Neuron (in vitro differentiated cells): ENCODE measurements at regions not wholly inside any gene's neighbourhood (a gene's known extent, or its start where the extent isn't known, plus 50 kb on each side); places are given as distances from the start of the nearest gene placed in this dataset.

Source experiments
- H2AFZ ChIP-seq: one replicate; pipeline ENCODE4 v1.6.1; 2013; ENCODE audit warnings: low read depth, mild to moderate bottlenecking, inconsistent platforms, low read length, moderate library complexity
- H3K27me3 ChIP-seq: one replicate; pipeline ENCODE4 v1.6.1; 2013; ENCODE audit warnings: low read length; ENCODE audit not compliant: insufficient read depth
- H3K36me3 ChIP-seq: one replicate; pipeline ENCODE4 v1.6.1; 2013; ENCODE audit warnings: low read length; ENCODE audit not compliant: insufficient read depth
- H3K4me1 ChIP-seq: one replicate; pipeline ENCODE4 v1.6.1; 2013; ENCODE audit warnings: low read length; ENCODE audit not compliant: insufficient read depth
- H3K4me3 ChIP-seq: 2 replicates; pipeline ENCODE4 v1.5.1; 2013; ENCODE audit warnings: mild to moderate bottlenecking, low read length, moderate library complexity
- H3K9me3 ChIP-seq: one replicate; pipeline ENCODE4 v1.6.1; 2013; ENCODE audit warnings: low read length

DNA sequence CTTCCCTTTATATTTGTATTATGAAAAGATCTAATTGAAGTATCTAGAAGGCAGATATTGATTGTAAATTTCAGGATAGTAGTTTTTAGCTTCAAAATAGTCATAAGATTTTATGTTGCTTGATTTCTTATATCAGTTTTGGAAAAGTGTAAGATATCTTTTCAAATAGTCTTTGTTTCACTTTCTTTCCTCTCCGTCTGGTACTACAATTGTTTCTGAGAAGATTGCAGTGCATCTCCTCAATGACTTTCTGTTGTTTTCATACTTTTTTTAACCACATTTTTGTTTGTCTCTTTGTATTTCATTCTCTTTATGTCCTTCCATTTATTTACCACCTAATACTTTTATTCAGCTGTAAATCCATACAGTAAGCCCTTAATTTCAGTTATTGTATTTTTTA, 964.6 kb upstream of the B3GALT2 start:
- Histone ChIP-seq H2AFZ (no peak overlapping the region), H3K4me3 (no peak overlapping the region), H3K4me1 (no peaks in the 10 kb centered on the region), H3K27me3 (no peaks in the 10 kb centered on the region), H3K9me3 (no peaks in the 10 kb centered on the region), H3K36me3 (no peaks in the 10 kb centered on the region)

GRCh38 chr1:194150242-194150641, 963.8 kb upstream of the B3GALT2 start:
- H3K4me1 ChIP-seq = no peaks in the 10 kb centered on the region

DNA sequence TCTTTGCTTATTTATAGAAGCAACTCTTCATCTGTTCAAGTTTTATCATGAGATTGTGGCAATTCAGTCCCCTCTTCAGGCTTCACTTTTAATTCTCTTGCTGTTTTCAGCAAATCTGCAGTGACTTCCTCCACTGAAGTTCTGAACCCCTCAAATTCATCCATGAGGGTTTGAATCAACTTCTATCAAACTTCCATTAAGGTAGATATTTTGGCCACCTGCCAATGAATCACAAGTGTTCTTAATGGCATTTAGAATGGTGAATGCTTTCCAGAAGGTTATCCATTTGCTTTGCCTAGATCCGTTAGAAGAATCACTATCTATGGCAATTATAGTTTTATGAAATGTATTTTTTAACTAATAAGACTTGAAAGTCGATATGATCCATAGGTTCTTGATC, 946.7 kb upstream of the B3GALT2 start:
- Histone ChIP-seq H3K9me3 (no peaks in the 10 kb centered on the region), H3K27me3 (no peaks in the 10 kb centered on the region), H3K4me1 (no peaks in the 10 kb centered on the region), H3K36me3 (no peaks in the 10 kb centered on the region), H2AFZ (no peak overlapping the region), H3K4me3 (no peak overlapping the region)

More at GRCh38 chr1:194150242-194150641, 963.8 kb upstream of the B3GALT2 start:
- Histone ChIP-seq H3K4me3 (no peak overlapping the region), H2AFZ (no peak overlapping the region), H3K27me3 (no peaks in the 10 kb centered on the region), H3K36me3 (no peaks in the 10 kb centered on the region), H3K9me3 (no peaks in the 10 kb centered on the region)

DNA sequence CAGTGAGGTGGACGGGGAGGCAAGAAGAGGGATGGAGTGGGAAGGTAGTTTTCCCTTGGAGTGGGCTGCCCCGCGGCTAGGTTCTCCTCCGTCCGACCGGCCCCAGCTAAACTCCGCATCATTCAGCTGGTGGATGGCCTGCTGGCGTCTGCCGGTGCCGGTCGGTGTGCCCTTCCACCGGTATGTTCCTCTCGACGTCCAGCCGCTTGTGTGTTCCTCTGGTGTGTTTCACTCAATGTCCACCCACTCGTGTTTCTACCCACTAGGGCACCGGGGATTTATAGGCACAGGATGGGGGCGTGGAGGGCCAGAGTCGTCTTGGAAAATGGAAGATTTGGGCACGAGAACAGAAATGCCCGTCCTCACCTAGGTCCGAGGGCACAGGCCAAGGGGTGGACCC, 931.7 kb upstream of the B3GALT2 start:
- Histone ChIP-seq H3K36me3 (no peaks in the 10 kb centered on the region), H3K9me3 (peaks cover 2% of the 10 kb centered on the region), H3K4me1 (no peaks in the 10 kb centered on the region), H2AFZ (no peak overlapping the region), H3K4me3 (no peak overlapping the region), H3K27me3 (no peaks in the 10 kb centered on the region)

- Histone ChIP-seq H3K36me3 (no peaks in the 10 kb centered on the region), H2AFZ (no peak overlapping the region), H3K27me3 (no peaks in the 10 kb centered on the region), H3K4me1 (no peaks in the 10 kb centered on the region), H3K4me3 (no peak overlapping the region), H3K9me3 (peaks cover 2% of the 10 kb centered on the region)
These were observed 931.2 kb upstream of the B3GALT2 start for GRCh38 chr1:194117582-194117981.

GRCh38 chr1:194114288-194114687, 927.9 kb upstream of the B3GALT2 start:
- Histone ChIP-seq H2AFZ (no peak overlapping the region), H3K4me3 (no peak overlapping the region), H3K9me3 (peaks cover 2% of the 10 kb centered on the region), H3K27me3 (no peaks in the 10 kb centered on the region), H3K4me1 (no peaks in the 10 kb centered on the region), H3K36me3 (no peaks in the 10 kb centered on the region)

DNA sequence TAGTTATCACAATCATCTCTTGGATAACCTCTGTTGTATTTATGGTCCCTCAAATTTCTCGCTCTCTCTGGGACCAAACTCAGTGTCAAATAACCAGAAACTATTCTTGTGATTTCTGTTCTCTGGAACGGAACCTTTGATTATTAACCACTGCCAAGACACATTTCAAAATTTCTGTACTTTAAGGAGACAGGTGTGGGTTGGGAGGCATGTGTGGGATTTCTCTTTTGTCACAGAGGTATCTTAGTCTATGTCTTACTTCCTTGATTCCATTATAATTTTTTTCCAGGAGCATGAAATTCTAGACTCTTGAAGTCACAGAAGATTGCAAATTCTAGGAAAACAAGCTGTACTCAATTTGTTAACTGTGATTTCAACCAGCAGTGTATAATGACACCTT, 919.0 kb upstream of the B3GALT2 start:
- no peak overlapping the region for H3K4me3 ChIP-seq
- no peaks in the 10 kb centered on the region for H3K4me1 ChIP-seq
- no peaks in the 10 kb centered on the region for H3K36me3 ChIP-seq
- H3K9me3 ChIP-seq = no peaks in the 10 kb centered on the region
- no peaks in the 10 kb centered on the region for H3K27me3 ChIP-seq
- no peak overlapping the region for H2AFZ ChIP-seq

DNA sequence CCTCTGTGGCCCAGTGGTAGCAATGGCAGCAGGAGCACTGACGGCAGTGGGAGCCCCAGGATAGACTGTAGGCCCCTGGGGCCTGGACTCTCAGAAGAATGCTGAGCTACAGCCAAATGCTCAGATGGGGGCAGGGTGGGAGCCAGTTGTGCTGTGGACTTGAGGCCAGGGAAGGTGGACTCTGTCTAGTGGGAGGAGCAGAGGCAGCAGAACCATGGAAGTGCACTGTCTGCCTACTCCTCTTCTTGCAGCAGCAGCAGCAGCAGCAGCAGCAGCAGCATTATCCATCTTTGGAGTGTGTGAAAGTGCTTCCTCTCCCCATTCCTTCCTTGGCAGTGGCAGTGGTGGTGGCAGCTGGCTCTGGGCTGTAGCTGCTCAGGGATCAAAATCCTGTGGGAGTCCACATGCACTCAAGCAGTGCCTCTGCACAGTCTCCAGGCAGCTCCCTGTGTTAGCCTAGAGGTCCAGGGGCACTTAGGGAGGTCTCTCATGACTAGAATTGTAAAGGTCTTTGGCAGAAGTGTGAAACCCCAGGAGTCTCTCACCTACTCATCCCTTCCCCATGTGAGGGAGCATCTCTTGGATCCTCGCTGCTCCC, 917.9 kb upstream of the B3GALT2 start:
- Histone ChIP-seq H3K4me1 (no peaks in the 10 kb centered on the region), H2AFZ (no peak overlapping the region), H3K9me3 (no peaks in the 10 kb centered on the region), H3K27me3 (no peaks in the 10 kb centered on the region), H3K36me3 (no peaks in the 10 kb centered on the region), H3K4me3 (no peak overlapping the region)

- H3K36me3 ChIP-seq = no peaks in the 10 kb centered on the region
- no peaks in the 10 kb centered on the region for H3K27me3 ChIP-seq
- no peaks in the 10 kb centered on the region for H3K9me3 ChIP-seq
- no peak overlapping the region for H2AFZ ChIP-seq
- H3K4me1 ChIP-seq = no peaks in the 10 kb centered on the region
- H3K4me3 ChIP-seq = no peak overlapping the region
These were observed 917.3 kb upstream of the B3GALT2 start for GRCh38 chr1:194103516-194104246.

DNA sequence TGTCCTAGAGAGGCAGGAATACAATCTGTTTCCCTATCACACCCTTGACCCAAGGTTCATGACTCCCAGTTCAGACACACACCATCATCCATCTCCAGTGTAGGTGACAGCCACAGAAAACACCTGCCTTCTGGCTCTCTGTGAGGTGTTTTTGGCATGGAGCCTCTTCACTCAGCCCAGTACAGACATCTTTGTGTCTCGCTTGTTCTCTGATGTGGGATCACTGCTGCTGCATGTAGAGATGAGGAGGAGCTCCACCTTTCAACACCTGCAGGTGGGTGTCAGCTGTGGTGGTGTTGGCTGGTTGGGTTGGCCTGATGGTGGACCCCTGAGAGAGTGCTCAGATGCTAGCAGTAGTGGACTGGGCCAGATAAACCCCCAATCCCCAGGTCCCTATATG, 916.7 kb upstream of the B3GALT2 start:
- Histone ChIP-seq H3K4me3 (no peak overlapping the region), H3K36me3 (no peaks in the 10 kb centered on the region), H3K27me3 (no peaks in the 10 kb centered on the region)

GRCh38 chr1:194102607-194103006, 916.2 kb upstream of the B3GALT2 start:
- no peak overlapping the region for H3K4me3 ChIP-seq
- no peaks in the 10 kb centered on the region for H3K9me3 ChIP-seq
- no peaks in the 10 kb centered on the region for H3K27me3 ChIP-seq
- no peak overlapping the region for H2AFZ ChIP-seq
- no peaks in the 10 kb centered on the region for H3K4me1 ChIP-seq
- H3K36me3 ChIP-seq = no peaks in the 10 kb centered on the region

More for the DNA sequence above, 916.7 kb upstream of the B3GALT2 start:
- H2AFZ ChIP-seq = no peak overlapping the region
- H3K9me3 ChIP-seq = no peaks in the 10 kb centered on the region
- no peaks in the 10 kb centered on the region for H3K4me1 ChIP-seq

DNA sequence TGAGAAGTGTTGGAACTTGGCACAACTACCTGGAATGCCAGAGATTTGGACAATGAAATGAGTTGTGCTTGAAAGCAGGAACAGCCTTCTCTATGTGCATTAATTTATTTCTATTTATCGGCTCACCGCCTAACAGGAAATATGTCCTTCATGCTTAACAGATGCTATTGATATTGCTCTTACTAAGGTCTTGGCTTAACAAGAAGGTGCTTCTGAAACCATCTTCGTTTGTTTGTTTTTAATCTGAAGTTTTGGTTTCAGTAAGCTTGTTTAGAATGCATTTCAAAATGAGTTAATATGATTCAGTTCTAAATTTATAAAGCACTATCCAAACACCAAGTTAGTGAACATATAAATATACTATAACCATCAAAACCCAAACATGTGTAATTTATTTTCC, 898.3 kb upstream of the B3GALT2 start:
- Histone ChIP-seq H3K36me3 (no peaks in the 10 kb centered on the region), H3K4me3 (no peak overlapping the region), H3K4me1 (no peaks in the 10 kb centered on the region), H3K9me3 (no peaks in the 10 kb centered on the region), H2AFZ (no peak overlapping the region), H3K27me3 (no peaks in the 10 kb centered on the region)

- no peaks in the 10 kb centered on the region for H3K4me1 ChIP-seq
- H3K27me3 ChIP-seq = no peaks in the 10 kb centered on the region
- no peaks in the 10 kb centered on the region for H3K9me3 ChIP-seq
- H3K36me3 ChIP-seq = no peaks in the 10 kb centered on the region
- H3K4me3 ChIP-seq = no peak overlapping the region
- H2AFZ ChIP-seq = no peak overlapping the region
These were observed 895.0 kb upstream of the B3GALT2 start for GRCh38 chr1:194081444-194081843.

DNA sequence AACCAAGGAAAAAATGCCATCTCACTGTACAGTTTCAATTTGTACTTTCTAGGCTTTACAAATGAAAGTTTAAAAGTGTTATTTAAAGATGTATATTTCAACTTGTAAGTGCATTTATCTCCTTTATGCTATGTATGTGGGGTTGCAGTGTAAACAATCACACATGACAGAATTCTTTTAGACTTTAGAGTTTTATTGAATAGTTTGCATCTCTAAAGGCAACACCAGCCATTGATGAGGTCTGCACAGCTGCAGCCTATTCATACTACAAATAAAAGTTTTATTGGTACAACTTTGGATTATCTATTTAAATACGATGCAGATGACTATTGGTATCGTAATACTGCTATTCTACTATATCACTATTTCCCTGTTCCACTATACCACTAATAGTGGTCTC, 894.4 kb upstream of the B3GALT2 start:
- Histone ChIP-seq H3K4me3 (no peak overlapping the region), H3K27me3 (no peaks in the 10 kb centered on the region), H3K36me3 (no peaks in the 10 kb centered on the region), H2AFZ (no peak overlapping the region), H3K4me1 (no peaks in the 10 kb centered on the region), H3K9me3 (no peaks in the 10 kb centered on the region)
